ENCODE measurements at regions not wholly inside any gene's neighbourhood (a gene's known extent, or its start where the extent isn't known, plus 50 kb on each side); places are given as distances from the start of the nearest gene placed in this dataset.

GRCh38 chr9:108074900-108075299 is 585.3 kb upstream of the KLF4 start:
- Mint-ChIP-seq H3K4me3 (no peak overlapping the region), H3K9me3 (ENCODE audit: insufficient read depth) (no peaks in the 10 kb centered on the region), H3K27ac (no peak overlapping the region), H3K27me3 (peaks cover 5% of the 10 kb centered on the region), H3K4me1 (no peaks in the 10 kb centered on the region)
- intact Hi-C loops (cut with micrococcal nuclease), result no loop called here
- Histone ChIP-seq H3K27me3 (replicated peaks in 1 of 4; ENCODE audit: control extremely low read depth in 1 of 4, control insufficient read depth in 3 of 4, insufficient read depth in 4 of 4, low read length in 3 of 4) (no peaks in the 10 kb centered on the region), H4K20me1 (ENCODE audit: control insufficient read depth, insufficient read depth, low read length, poor library complexity, severe bottlenecking) (no peaks in the 10 kb centered on the region), H3K9ac (ENCODE audit: low read length) (no peak overlapping the region), H3K79me2 (ENCODE audit: control insufficient read depth, insufficient read depth, low read length) (no peaks in the 10 kb centered on the region), H2AFZ (ENCODE audit: insufficient read depth, low read depth, low read length, poor library complexity, severe bottlenecking) (no peak overlapping the region), H3K4me2 (replicated peaks; ENCODE audit: low read depth, low read length, poor library complexity, severe bottlenecking) (no peak overlapping the region), H3K4me3 (ENCODE audit: control extremely low read depth in 1 of 5, extremely low read depth in 1 of 5, insufficient read depth in 1 of 5, low read depth in 2 of 5, low read length in 4 of 5) (no peak overlapping the region), H3K36me3 (replicated peaks in 1 of 2; ENCODE audit: control extremely low read depth in 1 of 2, control insufficient read depth in 1 of 2, extremely low read depth in 1 of 2, insufficient read depth in 2 of 2, low read length in 1 of 2) (no peaks in the 10 kb centered on the region), H3K9me3 (ENCODE audit: control extremely low read depth in 1 of 3, control insufficient read depth in 2 of 3, insufficient read depth in 1 of 3, low read length in 2 of 3) (peaks cover 0 to 3% (median 0%) of the 10 kb centered on the region in 3 donors), H3K4me1 (ENCODE audit: control insufficient read depth in 2 of 2, insufficient read depth in 2 of 2, low read length in 2 of 2) (no peaks in the 10 kb centered on the region), H3K27ac (ENCODE audit: low read length in 2 of 2) (no peak overlapping the region)
- POLR2A ChIA-PET, result no interaction called here
- ATAC-seq (ENCODE audit: low read depth), result no peak
- WGBS (ENCODE audit: insufficient coverage), result 98% methylated on average over 3 of the region's 5 CpGs
- no peak for TF ChIP-seq EZH2 (IDR thresholded peaks at IDR 0.05; ENCODE audit: borderline replicate concordance, insufficient read depth, low read depth, low read length, poor library complexity, severe bottlenecking)
- TF ChIP-seq CTCF (IDR thresholded peaks at IDR 0.05), result no peak
- CTCF ChIA-PET, result no interaction called here
- no peak for DNase-seq

- no peak overlapping the region for H3K4me3 ChIP-seq (ENCODE audit: control extremely low read depth in 1 of 5, extremely low read depth in 1 of 5, insufficient read depth in 1 of 5, low read depth in 2 of 5, low read length in 4 of 5)
- H3K27ac Mint-ChIP-seq, result no peak overlapping the region
- no peaks in the 10 kb centered on the region for H3K27me3 ChIP-seq (replicated peaks in 1 of 4; ENCODE audit: control extremely low read depth in 1 of 4, control insufficient read depth in 3 of 4, insufficient read depth in 4 of 4, low read length in 3 of 4)
- peaks cover 5% of the 10 kb centered on the region for H3K27me3 Mint-ChIP-seq
- no peaks in the 10 kb centered on the region for H3K79me2 ChIP-seq (ENCODE audit: control insufficient read depth, insufficient read depth, low read length)
- H3K4me1 Mint-ChIP-seq, result no peaks in the 10 kb centered on the region
- TF ChIP-seq CTCF (IDR thresholded peaks at IDR 0.05) (no peak), EZH2 (IDR thresholded peaks at IDR 0.05; ENCODE audit: borderline replicate concordance, insufficient read depth, low read depth, low read length, poor library complexity, severe bottlenecking) (no peak)
- no peak overlapping the region for H3K4me3 Mint-ChIP-seq
- no peaks in the 10 kb centered on the region for H3K36me3 ChIP-seq (replicated peaks in 1 of 2; ENCODE audit: control extremely low read depth in 1 of 2, control insufficient read depth in 1 of 2, extremely low read depth in 1 of 2, insufficient read depth in 2 of 2, low read length in 1 of 2)
- no peaks in the 10 kb centered on the region for H3K4me1 ChIP-seq (ENCODE audit: control insufficient read depth in 2 of 2, insufficient read depth in 2 of 2, low read length in 2 of 2)
- no peak overlapping the region for H3K9ac ChIP-seq (ENCODE audit: low read length)
- POLR2A ChIA-PET, result no interaction called here
- no peak overlapping the region for H2AFZ ChIP-seq (ENCODE audit: insufficient read depth, low read depth, low read length, poor library complexity, severe bottlenecking)
- ATAC-seq (ENCODE audit: low read depth) (no peak), DNase-seq (no peak)
- no peaks in the 10 kb centered on the region for H3K9me3 Mint-ChIP-seq (ENCODE audit: insufficient read depth)
- H4K20me1 ChIP-seq (ENCODE audit: control insufficient read depth, insufficient read depth, low read length, poor library complexity, severe bottlenecking), result no peaks in the 10 kb centered on the region
- 100% methylated on average over 2 of the region's 6 CpGs for WGBS (ENCODE audit: insufficient coverage)
- CTCF ChIA-PET, result no interaction called here
- H3K27ac ChIP-seq (ENCODE audit: low read length in 2 of 2), result no peak overlapping the region
- no peak overlapping the region for H3K4me2 ChIP-seq (replicated peaks; ENCODE audit: low read depth, low read length, poor library complexity, severe bottlenecking)
- peaks cover 0 to 3% (median 0%) of the 10 kb centered on the region in 3 donors for H3K9me3 ChIP-seq (ENCODE audit: control extremely low read depth in 1 of 3, control insufficient read depth in 2 of 3, insufficient read depth in 1 of 3, low read length in 2 of 3)
- intact Hi-C loops (cut with micrococcal nuclease), result no loop called here
Measured at GRCh38 chr9:108073823-108074222, 584.3 kb upstream of the KLF4 start.

Measured in B cell (primary cell).